Esophagus muscularis mucosa (tissue), 4 donors: ENCODE measurements at regions not wholly inside any gene's neighbourhood (a gene's known extent, or its start where the extent isn't known, plus 50 kb on each side); places are given as distances from the start of the nearest gene placed in this dataset.

Experiments used
- DNase-seq: peaks from one replicate; pipeline ENCODE4 v3.0.0-alpha.2; 2017; ENCODE audit errors: extremely low spot score
- H3K27ac ChIP-seq, 4 donors: fragments of 200-600 bp; sonication (generic); replicated peaks in 1 of 4; 1 replicate in 3 of 4; 2 replicates in 1 of 4; pipeline ENCODE4 v1.5.1; 2016 to 2019; ENCODE audit warnings: mild to moderate bottlenecking in 1 of 4
- H3K27me3 ChIP-seq, 4 donors: fragments of 200-600 bp; sonication (generic); one replicate each; pipeline versions ENCODE4 v1.5.1 to v1.6.0; 2016 to 2019
- H3K36me3 ChIP-seq, 4 donors: fragments of 200-600 bp; sonication (generic); one replicate each; pipeline ENCODE4 v1.5.1; 2016 to 2019
- H3K4me1 ChIP-seq, 4 donors: fragments of 200-600 bp; sonication (generic); one replicate each; pipeline ENCODE4 v1.5.1; 2016 to 2019
- H3K4me3 ChIP-seq, 4 donors: fragments of 200-600 bp; sonication (generic); 1 replicate in 2 of 4; 2 replicates in 2 of 4; pipeline ENCODE4 v1.5.1; 2016 to 2019; ENCODE audit warnings: mild to moderate bottlenecking in 4 of 4, moderate library complexity in 1 of 4
- H3K9me3 ChIP-seq, 4 donors: fragments of 200-600 bp; sonication (generic); 1 replicate in 3 of 4; 2 replicates in 1 of 4; pipeline ENCODE4 v1.5.1; 2016 to 2019
- EP300 ChIP-seq: sonication (generic); formaldehyde crosslinking; IDR thresholded peaks from one replicate; pipeline ENCODE4 v1.6.1; 2017; ENCODE audit warnings: antibody characterized with exemption
- POLR2A ChIP-seq: fragments of 450-650 bp; IDR thresholded peaks from one replicate; pipeline ENCODE4 v1.6.1; 2017; ENCODE audit warnings: antibody characterized with exemption, moderate library complexity, mild to moderate bottlenecking, low read depth
- POLR2AphosphoS5 ChIP-seq, 2 donors: sonication (generic); formaldehyde crosslinking; IDR thresholded peaks; one replicate each; pipeline ENCODE4 v1.6.1; 2017; ENCODE audit warnings: antibody characterized with exemption in 2 of 2
- WGBS: methylation state at CpG from one replicate; pipeline ENCODE4 v1.1.5; 2018; 5-methylcytosine and 5-hydroxymethylcytosine counted together
- intact Hi-C: fragments of 100-400 bp; cut with DNase I; formaldehyde crosslinking; loops from one replicate; pipeline ENCODE4 v1.15.1; 2023
- TF ChIP-seq, protein P1 (sequence below), 3 experiments: fragments of 200-600 bp in 2 of 3; fragments of 450-650 bp in 1 of 3; sonication (generic) in 2 of 3; IDR thresholded peaks; one replicate each; pipeline ENCODE4 v1.5.1; 2017 to 2019; ENCODE audit warnings: antibody characterized with exemption in 3 of 3, mild to moderate bottlenecking in 2 of 3, moderate library complexity in 1 of 3

DNA sequence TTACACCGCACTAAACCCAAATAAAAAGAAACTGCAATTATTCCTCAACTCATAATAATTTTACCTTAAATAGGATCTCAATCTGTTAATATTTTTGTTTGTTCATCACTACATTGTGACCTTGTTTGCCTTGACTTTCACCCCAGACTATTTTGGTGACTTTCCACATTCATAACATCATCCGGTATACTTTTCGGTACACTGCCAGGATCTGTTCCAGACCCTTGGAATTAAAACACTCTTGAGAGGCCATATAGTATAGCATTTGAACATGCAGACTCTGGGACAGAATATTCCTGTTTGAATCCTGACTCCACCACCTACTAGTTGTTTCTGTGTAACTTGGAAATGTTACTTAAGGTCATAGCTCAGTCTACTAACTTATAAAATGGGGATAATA, 577.4 kb downstream of the METTL4 start:
- 95% methylated on average over 3 of the region's 3 CpGs for WGBS
- TF ChIP-seq, protein P1, sequence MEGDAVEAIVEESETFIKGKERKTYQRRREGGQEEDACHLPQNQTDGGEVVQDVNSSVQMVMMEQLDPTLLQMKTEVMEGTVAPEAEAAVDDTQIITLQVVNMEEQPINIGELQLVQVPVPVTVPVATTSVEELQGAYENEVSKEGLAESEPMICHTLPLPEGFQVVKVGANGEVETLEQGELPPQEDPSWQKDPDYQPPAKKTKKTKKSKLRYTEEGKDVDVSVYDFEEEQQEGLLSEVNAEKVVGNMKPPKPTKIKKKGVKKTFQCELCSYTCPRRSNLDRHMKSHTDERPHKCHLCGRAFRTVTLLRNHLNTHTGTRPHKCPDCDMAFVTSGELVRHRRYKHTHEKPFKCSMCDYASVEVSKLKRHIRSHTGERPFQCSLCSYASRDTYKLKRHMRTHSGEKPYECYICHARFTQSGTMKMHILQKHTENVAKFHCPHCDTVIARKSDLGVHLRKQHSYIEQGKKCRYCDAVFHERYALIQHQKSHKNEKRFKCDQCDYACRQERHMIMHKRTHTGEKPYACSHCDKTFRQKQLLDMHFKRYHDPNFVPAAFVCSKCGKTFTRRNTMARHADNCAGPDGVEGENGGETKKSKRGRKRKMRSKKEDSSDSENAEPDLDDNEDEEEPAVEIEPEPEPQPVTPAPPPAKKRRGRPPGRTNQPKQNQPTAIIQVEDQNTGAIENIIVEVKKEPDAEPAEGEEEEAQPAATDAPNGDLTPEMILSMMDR (IDR thresholded peaks at IDR 0.05) = no peak
- TF ChIP-seq POLR2A = no peak
- TF ChIP-seq POLR2AphosphoS5 (IDR thresholded peaks at IDR 0.05) = no peak
- TF ChIP-seq EP300 = no peak
- Histone ChIP-seq H3K27me3 (no peaks in the 10 kb centered on the region), H3K4me1 (no peaks in the 10 kb centered on the region), H3K4me3 (no peak overlapping the region), H3K27ac (no peak overlapping the region), H3K36me3 (no peaks in the 10 kb centered on the region), H3K9me3 (no peaks in the 10 kb centered on the region)
- no peak for DNase-seq
- intact Hi-C loops = no loop called here

DNA sequence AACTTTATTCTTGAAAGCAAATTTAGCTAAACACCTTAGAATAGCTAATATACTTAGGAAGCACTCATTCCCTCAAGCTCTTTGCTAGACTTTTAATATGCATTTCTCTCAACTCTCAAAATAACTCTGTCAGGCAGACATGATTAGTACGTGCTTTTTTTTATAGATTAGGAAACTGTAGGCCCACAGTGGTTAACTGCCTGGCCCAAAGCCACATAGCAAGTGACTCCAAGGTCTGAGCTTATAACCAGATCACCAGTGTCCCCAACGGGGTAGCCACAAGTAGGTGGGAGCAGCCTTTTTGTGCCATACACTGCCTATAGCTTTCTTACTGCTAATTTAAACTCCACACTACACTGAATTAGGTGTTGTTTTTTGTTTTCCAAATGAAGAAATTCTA, 576.8 kb downstream of the METTL4 start:
- Histone ChIP-seq H3K27me3 (no peaks in the 10 kb centered on the region), H3K27ac (no peak overlapping the region), H3K4me1 (no peaks in the 10 kb centered on the region), H3K36me3 (no peaks in the 10 kb centered on the region), H3K4me3 (no peak overlapping the region), H3K9me3 (no peaks in the 10 kb centered on the region)
- intact Hi-C loops = no loop called here
- TF ChIP-seq POLR2AphosphoS5 (IDR thresholded peaks at IDR 0.05) (no peak), EP300 (no peak), POLR2A (no peak)
- TF ChIP-seq, protein P1 (IDR thresholded peaks at IDR 0.05) = no peak
- WGBS = 47% methylated on average over 2 of the region's 2 CpGs
- no peak for DNase-seq

DNA sequence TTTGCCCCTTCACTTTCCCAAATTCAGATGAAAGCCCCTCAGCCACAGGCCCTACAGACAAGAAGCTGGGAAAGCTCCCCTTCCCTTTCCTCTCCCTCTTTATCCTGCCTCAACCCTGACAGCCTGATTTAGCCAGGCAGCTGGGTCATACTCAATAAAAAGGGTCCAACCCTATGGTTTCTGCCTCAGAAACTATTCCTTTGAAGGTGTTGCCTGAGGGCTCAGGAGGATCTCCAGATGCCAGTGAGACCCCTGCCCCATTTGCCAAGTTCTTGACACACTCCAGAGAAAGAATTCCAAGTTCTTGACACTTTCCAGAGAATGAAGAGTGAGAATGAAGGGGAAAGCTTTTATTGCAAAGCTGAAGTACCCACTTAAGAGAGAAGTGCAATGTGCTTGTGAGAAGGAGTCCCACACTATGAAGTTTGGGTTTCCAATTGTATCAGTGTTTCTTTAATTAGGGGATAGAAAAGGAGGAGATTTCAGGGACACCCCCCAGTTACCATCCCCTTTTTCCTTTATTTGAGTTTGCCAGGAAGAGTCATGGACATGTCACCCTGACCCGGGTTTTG, 576.2 kb downstream of the METTL4 start:
- WGBS = 59% methylated on average over 1 of the region's 1 CpG
- H3K27ac ChIP-seq = no peak overlapping the region
- no peak for TF ChIP-seq POLR2AphosphoS5 (IDR thresholded peaks at IDR 0.05)
- TF ChIP-seq EP300 = no peak
- TF ChIP-seq, protein P1 (IDR thresholded peaks at IDR 0.05) = no peak
- TF ChIP-seq POLR2A = no peak
- intact Hi-C loops = no loop called here
- no peaks in the 10 kb centered on the region for H3K36me3 ChIP-seq
- H3K4me1 ChIP-seq = no peaks in the 10 kb centered on the region
- H3K27me3 ChIP-seq = no peaks in the 10 kb centered on the region
- H3K4me3 ChIP-seq = no peak overlapping the region
- no peaks in the 10 kb centered on the region for H3K9me3 ChIP-seq
- no peak for DNase-seq

DNA sequence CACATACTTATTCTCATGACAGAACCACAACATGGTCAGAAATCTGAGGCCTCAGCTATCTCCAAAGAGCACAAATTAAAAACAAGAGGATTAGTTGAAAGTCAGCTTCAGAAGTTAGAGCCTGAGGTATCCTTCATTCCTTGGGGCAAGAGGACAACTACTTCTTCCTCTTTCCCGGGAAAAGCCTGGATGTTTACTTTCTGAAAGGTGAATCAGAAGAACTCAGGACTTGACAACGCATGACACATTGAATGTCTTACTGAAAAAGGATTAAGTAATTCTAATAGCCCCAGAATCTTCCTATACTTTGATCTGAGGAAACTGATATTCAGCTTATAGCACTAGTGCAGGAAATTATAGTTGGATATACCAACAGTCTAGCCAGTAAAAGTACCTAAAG, 573.2 kb downstream of the METTL4 start:
- no peaks in the 10 kb centered on the region for H3K36me3 ChIP-seq
- H3K4me3 ChIP-seq = no peak overlapping the region
- no peaks in the 10 kb centered on the region for H3K4me1 ChIP-seq
- DNase-seq = no peak
- no peak overlapping the region for H3K27ac ChIP-seq
- H3K9me3 ChIP-seq = no peaks in the 10 kb centered on the region
- 54% methylated on average over 2 of the region's 2 CpGs for WGBS
- no peaks in the 10 kb centered on the region for H3K27me3 ChIP-seq
- intact Hi-C loops = no loop called here
- TF ChIP-seq POLR2A (no peak), EP300 (no peak), POLR2AphosphoS5 (IDR thresholded peaks at IDR 0.05) (no peak)
- TF ChIP-seq, protein P1 (IDR thresholded peaks at IDR 0.05) = no peak

DNA sequence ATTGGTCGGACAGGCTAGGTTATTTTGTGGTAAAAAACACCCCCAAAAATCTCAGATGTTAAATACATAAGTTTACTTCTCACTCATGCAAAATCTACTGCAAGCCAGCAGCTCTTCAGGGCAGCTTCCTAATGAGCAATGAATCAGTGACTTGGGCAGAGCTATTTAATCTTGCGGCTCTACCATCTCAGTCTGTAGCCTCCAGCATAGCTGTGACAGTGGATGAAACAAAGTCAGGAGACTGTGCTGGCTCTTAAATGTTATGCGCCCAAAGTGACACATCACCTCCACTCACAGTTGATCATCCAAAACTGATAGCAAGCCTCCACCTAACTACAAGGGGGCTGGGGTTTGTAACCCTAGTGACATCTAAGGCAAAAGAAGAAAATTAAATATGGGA, 571.9 kb downstream of the METTL4 start:
- Histone ChIP-seq H3K36me3 (no peaks in the 10 kb centered on the region), H3K4me3 (no peak overlapping the region), H3K4me1 (no peaks in the 10 kb centered on the region), H3K9me3 (no peaks in the 10 kb centered on the region), H3K27me3 (no peaks in the 10 kb centered on the region), H3K27ac (no peak overlapping the region)
- no peak for TF ChIP-seq POLR2AphosphoS5 (IDR thresholded peaks at IDR 0.05)
- TF ChIP-seq, protein P1 (IDR thresholded peaks at IDR 0.05) = no peak
- no peak for TF ChIP-seq POLR2A
- intact Hi-C loops = no loop called here
- WGBS = 75% methylated on average over 3 of the region's 3 CpGs
- DNase-seq = no peak
